Stimulated activated CD4-positive, alpha-beta T cell treated with anti-CD3 and anti-CD28 coated beads, Interleukin-1b, Interleukin-23, amount 100 ng/mL, for 1 hour (primary cell): ENCODE measurements at regions not wholly inside any gene's neighbourhood (a gene's known extent, or its start where the extent isn't known, plus 50 kb on each side); places are given as distances from the start of the nearest gene placed in this dataset.
"Not testable (repeated sequence)": the region's sequence is repeated elsewhere in the genome, so short reads cannot be mapped to it uniquely, and the experiment has no call there.

Source experiments
- DNase-seq, 2 donors: peaks; one replicate each; pipeline ENCODE4 v3.0.0-alpha.2; 2020; ENCODE audit warnings: low read depth in 2 of 2

DNA sequence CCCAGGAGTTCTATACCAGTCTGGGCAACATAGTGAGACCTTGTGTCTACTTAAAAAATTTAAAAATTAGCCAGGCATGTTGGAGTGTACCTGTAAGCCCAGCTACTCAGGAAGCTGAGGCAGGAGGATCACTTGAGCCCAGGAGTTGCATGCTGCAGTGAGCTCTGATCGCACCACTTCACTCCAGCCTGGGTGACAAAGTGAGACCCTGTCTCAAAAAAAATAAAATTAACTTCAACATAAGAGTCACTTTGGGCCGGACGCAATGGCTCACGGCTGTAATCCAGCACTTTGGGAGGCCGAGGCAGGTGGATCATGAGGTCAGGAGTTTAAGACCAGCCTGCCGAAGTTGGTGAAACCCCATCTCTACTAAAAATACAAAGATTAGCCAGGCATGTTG lies 699.1 kb upstream of the AUTS2 start:
- not testable (repeated sequence) for DNase-seq

DNA sequence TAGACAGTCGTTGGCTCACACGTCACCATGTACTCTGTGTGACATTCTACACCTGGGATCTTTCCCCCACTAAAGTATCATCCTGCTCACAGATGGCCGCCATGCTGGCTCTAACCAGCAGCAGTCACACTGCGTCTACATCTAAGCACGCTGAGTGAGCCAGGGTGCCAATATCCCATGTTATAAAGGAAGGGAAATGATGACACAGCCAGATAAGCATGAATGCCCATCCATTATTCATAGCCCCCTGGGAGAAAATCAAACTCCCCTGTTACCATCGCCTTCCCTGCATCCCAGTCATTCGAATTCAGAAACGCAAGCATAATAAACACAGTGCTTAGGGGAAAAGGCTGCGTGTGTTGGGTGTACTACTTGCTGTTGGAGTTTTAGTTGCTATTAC lies 698.2 kb upstream of the AUTS2 start:
- no peak for DNase-seq

DNA sequence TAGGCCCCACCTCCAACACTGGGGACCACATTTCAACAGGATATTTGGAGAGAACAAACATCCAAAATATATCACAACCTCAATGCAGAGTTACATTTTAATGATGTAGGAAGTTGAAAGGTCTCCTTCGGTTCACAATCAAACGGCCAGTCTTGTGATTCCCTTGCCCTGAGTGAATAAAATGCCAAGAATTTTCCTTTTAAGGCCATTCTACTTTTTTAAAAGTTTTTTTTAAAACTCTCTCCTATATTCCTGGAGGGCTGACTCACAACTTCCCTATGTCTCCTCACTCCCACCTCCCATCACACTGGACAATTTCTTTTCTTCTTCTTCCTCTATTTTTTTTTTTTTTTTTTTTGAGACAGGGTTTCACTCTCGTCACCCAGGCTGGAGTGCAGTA lies 693.6 kb upstream of the AUTS2 start:
- no peak for DNase-seq

DNA sequence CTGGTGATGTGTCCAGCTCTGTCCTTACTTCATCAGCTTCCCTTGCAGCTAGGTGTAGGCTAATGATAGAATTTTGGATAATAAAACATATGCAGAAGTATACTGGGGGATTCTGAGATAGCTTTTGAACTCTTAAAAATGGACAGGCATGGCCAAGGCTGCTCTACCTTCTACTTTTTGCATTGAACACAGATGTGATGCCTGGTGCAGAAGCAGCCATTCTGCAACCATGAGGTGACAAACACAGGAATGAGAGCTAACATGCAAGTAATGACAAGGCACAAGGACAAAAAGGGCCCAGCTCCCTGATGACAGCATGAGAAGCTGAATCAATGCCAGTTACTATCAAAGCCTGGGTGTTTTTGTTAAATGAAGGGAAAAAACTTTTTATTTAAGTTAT lies 686.5 kb upstream of the AUTS2 start:
- DNase-seq: no peak

DNA sequence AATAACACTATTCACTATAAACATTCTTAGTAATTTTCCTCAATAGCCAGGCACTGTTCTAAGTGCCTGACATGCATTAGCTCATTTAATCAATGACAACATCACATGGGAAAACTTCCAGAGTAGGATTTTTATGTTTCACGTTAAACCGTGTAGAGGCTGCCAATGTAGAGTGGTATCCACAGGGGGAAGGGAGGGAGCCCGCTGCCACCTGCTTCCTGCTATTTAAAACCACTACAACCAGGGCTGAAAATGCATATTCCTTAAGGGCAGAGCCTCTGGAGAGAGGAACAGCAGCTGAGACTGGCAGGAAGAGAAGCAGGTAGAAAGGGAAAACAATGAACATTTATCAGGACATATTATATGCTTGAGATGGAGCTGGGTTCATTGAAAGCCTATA lies 684.3 kb upstream of the AUTS2 start:
- DNase-seq: no peak

DNA sequence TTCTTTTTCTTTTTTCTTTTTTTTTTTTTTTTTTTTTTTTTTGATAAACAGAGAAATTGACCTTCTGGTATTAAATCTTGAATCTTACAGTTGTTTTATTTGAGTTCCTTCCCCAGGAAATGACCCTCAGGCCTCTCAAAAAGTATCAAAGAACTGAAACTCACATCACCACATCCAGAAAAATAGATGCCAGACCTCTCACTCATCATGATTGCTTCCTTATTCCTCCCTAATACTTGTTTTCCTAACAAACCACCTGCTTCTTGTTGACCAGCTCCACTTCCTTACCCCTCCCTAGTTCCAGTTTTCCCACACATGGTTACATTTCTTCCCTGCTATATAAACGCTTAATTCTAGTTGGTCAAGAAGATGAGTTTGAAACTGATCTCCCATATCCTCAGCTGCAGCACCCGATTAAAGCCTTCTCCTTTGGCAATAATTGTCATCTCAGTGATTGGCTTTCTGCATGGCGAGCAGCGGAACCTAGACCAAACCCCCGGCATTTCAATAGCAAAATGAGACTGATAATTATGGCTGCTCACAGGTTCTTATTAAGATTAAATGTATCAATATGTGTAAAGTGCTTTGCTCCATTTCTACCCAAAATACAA lies 681.1 kb upstream of the AUTS2 start:
- DNase-seq: no peak

DNA sequence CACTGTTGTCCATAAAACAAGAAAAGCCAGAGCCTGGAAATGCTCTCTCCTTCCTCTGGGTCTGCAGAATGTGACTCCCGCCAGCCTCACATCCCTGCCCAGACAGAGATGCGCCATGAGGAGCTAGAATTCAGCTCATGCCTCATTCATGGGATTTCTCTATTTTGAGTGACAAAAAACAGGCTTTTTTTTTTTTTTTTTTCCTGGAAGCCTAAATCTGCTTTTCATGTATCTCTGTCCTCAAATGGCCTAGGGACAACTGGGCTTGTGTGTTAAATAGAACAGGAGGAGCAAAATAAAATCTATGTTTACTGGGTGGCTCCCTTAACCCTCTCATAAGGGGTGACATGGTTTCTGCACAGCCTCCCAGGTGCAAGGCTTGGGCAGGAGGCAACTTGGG lies 679.7 kb upstream of the AUTS2 start:
- no peak for DNase-seq

DNA sequence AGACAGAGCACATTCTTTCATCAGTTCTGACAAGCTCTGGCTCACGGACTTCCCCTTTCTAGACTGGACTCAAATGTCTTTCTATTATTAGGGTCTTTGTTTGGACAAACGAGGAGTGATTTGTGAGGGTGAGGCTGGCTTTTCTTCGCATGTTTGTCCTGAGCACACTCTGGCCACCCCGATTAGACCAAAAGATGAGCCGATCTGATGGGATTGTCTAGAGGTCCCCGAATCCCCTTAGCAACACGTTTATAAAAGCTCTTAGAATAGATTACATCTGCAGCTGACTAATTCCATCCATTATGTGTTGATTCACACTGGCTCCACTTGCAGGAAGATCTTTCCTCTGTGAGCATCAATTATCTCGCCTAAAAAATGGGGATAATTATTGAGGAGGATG lies 675.4 kb upstream of the AUTS2 start:
- no peak for DNase-seq

DNA sequence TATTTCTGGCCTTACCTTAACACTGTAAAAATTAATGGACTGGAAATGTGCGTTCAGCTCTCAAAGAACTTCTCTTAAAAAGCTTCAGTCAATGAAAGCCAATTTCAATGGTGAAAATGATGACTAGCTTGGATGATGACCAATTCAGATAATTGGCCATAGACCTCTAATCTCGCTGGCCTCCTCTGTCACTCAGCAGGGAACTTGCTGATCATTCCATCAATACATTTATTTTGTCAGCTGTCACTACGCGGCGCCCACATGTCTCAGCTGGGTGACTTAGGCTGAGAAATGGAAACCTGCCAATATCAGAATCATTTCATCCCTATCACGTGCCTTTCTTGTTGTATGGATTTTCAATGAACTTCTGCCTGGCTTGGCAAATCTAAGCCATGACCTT lies 673.0 kb upstream of the AUTS2 start:
- no peak for DNase-seq

DNA sequence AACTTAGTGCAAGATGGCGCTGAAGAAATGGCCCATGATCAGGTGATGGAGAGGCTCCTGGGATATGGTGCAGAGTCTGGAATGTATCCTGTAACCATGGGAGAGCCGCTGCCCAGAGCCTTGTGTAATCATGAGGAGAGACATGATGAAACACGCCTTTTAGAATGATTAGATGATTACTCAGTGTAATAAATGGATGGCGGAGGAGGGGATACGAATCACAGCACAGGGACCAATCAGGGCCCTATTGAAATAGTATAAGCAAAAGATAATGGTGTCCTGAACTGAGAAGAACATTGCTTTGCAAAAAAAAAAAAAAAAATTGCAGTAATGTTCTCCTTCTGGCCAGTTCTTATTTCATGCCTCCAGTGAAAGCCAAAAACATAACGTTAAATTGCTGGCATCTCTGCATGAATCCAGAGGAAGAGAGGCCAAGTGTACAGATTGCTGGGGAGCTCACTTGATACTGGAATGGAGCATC lies 668.5 kb upstream of the AUTS2 start:
- no peak for DNase-seq

DNA sequence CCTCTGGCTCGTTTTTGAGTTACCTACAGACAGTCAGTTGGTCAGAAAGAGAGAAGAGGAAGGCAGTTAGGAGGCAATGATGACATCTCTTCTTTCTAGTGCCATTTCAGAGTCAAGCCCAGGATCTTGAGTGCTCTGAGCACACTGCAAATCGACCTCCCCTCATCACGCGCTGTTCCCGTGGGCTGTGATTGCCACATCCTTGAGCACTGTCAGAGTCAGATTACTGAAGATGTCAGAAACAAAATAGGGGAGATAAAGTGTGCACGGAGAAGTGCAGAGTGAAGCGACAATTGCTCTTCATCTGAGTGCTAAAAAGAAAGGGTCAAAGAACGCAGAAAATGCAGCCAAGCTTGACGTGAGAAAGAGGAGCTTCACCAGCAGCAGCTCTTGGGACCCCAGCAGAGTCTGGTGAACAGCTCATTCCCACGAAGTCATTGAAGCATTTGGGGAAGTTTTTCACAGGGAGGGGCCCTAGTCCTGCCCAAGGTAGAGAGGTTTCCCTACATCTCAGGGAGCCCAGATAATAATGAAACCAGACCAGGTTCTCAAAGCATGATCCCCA lies 661.7 kb upstream of the AUTS2 start:
- no peak for DNase-seq

DNA sequence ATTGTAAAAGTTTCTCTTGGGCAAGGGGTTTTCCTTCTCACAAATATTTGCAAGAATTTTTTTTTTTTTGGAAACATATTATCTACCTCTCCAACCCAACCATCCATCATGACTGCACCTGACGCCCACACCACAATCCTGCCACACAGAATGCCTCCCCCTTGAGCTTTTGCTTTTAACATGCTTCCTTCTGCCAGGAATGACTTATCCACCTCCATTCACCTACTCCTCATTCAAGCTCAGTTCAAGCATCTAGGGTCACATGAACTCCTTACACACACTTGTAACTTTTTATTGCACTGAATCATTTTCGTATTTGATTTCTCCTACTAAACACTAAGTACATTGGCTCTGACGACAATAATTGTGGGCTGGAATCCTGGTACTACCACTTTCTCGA lies 660.1 kb upstream of the AUTS2 start:
- no peak for DNase-seq

DNA sequence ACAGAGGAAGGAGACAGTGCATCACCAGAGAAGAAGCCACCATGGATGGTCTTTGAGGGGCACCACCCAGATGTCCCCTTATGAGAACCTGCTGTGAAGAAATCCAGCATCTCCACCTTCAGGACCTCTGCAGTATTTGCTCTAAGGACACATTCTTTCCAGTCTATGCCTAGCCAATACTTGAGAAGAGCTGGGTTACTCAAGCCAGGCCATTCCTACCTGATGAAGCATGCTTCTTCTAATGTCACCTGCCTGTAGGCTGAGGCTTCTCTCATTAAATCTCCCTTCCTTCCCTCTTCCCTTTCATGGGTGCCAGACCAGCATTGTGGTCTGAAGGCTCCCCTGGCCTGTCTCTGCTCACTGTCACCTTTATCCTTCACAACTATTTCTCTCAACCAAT lies 654.5 kb upstream of the AUTS2 start:
- DNase-seq: no peak

DNA sequence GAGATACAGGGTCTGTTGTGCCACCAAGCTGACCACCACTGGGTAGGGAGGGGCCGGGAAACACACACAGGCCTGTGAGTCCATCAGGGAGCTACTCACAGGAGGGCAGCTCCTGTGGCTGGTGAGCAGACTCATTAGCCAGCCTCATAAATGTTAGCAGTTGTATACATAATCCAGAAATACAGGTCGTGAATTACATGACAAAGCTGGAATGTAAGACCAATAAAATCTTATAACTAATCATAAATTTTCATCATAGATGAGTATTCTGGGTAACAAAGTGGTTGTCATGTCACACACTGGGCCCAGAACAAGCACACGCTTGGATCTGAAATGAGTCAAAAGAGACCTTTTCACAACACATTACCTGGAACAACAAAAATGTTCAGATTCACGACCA lies 642.6 kb upstream of the AUTS2 start:
- no peak for DNase-seq

DNA sequence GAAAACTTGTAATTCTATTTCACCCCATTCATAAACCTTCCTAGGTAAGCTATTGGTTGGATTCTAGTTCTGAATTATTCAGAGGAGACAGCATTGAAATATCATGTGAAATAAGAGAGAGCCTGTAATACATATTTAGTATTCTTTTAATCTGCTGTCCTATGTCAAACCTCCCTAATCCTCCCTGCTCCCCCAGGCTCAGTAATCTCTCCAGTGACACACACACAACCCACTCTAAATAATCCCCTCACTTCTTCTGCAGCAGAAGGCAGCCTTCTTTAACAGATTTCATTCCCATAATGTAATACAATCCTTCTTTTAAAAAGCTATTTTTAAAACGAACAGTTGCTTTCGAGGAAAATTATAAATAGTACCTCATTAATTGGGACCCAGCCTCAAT lies 639.7 kb upstream of the AUTS2 start:
- no peak for DNase-seq

DNA sequence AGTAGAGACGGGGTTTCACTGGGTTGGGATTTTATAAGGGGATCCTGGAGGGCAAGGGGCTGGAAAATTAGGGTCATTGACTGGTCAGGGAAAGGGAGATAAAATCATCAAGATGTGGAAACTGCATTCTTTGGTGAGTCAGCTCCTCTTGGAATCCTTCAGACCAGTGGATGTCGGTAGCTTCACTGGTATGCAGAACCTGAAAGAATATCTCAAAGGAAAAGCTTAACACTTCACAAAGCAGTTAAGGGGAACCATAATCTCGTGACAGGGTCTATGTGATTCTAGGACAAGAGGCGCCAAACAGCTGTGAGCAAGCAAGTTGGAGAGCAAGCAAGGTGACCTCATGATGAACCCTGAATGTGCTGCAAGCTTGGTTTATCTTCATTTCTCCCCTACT lies 634.7 kb upstream of the AUTS2 start:
- DNase-seq: no peak

DNA sequence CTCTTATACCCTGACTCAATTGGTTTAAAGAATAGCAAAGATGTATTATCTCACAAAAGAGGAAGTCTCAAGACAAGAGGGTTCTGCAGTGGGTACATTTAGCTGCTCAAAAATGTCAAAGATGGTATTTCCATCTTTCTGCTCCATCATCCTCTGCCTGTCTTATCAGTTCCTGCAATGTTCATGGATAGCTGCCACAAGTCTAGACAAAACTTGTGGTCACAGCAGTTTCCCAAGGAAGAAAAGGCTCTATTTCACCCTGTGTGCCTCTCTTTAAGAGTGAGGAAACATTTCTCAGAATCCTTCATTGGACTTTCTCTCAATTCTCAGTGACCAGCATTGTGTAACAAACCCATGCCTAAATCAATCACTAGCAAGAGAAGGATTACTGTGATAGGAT lies 634.2 kb upstream of the AUTS2 start:
- no peak for DNase-seq

DNA sequence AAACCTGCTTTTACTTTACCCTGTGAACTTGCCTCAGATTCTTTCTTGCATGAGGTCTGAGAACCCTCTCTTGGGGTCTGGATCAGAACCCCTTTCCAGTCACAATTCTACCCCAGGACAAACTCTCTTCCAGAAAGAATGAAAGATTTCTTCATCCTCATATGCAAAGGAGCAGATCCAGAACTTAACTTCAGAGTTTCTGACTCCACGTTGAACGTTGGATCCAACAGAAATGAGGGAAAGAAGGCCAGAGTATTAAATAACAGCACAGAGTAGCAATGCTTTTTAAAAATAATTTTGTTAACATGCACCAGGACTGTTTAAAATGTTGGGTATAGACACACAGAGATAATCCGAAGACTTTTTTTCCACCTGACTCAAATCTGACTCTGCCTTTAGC lies 632.9 kb upstream of the AUTS2 start:
- DNase-seq: no peak

DNA sequence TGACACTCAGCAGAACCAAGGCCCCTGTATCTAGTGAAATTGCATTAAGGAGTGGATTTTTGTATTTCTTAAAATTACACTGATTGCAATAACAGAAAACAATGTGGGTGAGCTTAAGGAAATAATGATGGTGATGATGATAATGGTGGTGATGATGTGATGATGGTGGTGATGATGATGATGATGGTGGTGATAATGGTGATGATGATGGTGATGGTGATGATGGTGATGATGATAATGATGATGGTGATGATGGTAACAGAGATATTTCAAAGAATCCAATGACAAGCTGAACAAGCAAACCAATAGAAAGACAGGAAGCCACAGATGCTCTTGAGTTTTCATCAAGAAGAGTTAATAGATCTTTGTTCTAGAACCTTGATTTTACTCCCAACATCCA lies 630.7 kb upstream of the AUTS2 start:
- no peak for DNase-seq

DNA sequence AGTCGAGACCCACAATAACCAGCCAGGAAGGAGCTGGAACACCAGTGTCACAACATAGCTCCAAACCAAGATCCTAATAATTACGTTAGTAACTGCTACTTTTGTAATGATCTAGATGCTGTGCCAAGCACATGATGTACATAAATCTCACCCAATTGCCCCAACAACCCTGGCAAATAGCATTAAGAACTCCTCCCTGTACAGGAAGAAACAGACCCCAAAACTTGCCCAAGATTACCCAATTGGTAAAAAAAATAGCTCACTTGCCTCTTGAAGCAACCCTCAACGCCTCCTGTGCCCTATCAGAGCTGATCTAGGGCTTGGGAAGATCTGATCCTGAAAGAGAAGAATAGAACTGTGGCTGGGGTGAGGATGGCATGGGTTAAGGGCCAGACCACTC lies 628.7 kb upstream of the AUTS2 start:
- no peak for DNase-seq

DNA sequence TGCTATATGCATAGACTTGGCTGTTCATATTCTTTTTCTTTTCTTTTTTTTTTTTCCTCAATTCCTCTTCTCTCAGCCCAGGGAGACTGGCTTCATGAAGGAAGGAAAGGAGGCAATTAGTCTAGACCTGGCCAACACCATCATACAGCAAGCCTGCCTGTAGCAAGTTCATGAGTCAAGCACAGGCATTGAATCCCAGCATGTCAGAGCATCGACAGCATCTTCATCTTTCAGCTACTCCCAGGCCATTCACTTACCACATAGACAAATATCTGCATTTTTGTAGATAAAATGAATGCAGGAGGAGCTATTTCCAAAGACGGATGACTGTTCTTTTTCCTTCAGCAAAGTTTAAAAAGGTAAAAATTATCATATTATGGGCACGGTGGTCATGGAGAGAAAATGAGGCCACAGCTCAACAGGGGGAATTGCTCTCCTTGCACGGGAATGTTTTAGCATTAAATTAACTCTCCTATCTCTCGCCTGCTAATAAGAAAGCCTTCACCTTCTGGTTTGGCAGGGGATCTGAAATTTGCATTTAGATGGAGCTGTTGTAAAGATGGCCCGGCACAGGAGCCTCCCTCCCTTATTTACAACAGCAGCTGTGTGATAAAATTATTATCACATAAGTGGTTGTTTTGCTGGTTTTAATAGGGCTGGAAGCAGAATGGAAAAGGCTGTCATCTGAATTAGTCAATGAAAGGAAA lies 626.5 kb upstream of the AUTS2 start:
- no peak for DNase-seq

DNA sequence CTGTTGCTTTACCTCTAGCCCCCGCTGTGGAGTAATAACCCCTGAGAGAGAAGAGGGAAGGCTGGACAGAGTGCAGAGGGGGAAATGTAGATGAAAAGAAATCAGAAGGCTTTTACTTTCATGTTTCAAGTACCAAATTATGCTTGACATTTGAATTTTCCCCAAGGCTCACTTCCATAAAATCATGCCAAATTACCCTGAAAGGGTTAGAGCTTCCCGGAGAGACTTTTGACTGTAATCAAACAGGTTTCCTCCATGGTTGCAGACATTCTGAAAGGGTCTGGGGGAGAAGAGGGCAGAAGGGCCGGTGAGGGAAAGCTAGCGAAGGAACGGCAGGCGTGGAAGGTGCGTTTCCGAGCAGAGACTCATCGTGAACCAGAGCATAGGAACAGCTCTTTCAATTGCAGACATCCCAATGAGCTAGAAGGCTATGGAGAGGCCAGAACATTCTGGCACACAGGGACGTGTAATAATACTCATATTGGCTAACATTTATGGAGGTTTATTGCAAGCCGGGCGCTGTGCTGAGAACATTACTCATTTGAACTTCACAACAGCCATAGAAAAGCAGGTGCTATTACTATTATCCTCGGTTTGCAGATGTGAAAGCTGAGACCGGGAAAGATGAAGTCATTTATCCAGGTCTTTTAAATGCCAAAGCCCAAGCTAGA lies 620.8 kb upstream of the AUTS2 start:
- no peak for DNase-seq

DNA sequence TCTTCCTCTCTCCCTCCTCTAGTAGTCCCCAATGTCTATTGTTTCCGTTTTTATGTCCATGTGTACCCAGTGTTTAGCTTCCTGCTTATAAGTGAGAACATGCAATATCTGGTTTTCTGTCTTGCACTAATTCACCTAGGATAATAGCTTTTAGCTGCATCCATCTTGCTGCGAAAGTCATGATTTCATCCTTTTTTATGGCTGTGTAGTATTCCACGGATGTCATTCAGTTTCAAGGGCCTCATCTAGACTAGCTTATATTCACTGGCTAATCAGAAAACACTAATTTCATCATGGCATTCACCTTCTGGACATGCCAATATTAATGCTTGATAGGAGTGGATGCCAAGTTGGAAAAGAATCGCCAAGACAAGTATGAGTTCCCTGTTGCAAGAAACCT lies 619.6 kb upstream of the AUTS2 start:
- no peak for DNase-seq
